Astrocyte (in vitro differentiated cells and primary cell): ENCODE measurements at regions not wholly inside any gene's neighbourhood (a gene's known extent, or its start where the extent isn't known, plus 50 kb on each side); places are given as distances from the start of the nearest gene placed in this dataset.

Experiments used
- EZH2 ChIP-seq: IDR thresholded peaks from 2 replicates; pipeline ENCODE4 v1.6.1; 2012; ENCODE audit warnings: mild to moderate bottlenecking, low read length, inconsistent platforms; ENCODE audit not compliant: insufficient read depth
- TF ChIP-seq, protein P1 (sequence below): IDR thresholded peaks from 2 replicates; pipeline ENCODE4 v1.5.1; 2011; ENCODE audit warnings: low read depth, mild to moderate bottlenecking, inconsistent platforms, low read length, moderate library complexity; ENCODE audit not compliant: insufficient read depth

DNA sequence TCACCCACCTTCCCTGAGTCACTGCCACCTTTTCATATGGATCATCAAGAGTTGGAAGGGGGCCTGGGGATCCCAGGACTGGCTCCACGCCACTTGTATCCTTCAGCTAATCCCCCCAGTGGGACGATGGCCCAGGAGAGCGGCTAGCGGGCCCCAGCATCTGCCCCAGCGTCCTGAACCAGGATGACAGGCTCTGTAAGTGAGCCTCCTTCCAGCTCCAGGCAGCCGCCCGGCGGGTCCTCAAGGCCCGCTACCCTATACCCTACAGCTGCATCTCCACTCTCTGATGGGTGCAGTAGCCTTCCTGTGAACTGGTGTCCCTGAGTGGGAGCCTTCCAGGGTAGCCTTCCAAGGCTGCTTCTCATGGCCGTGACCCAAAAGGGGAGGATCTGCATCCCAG, 183.1 kb downstream of the ATG4C start:
- TF ChIP-seq, protein P1, sequence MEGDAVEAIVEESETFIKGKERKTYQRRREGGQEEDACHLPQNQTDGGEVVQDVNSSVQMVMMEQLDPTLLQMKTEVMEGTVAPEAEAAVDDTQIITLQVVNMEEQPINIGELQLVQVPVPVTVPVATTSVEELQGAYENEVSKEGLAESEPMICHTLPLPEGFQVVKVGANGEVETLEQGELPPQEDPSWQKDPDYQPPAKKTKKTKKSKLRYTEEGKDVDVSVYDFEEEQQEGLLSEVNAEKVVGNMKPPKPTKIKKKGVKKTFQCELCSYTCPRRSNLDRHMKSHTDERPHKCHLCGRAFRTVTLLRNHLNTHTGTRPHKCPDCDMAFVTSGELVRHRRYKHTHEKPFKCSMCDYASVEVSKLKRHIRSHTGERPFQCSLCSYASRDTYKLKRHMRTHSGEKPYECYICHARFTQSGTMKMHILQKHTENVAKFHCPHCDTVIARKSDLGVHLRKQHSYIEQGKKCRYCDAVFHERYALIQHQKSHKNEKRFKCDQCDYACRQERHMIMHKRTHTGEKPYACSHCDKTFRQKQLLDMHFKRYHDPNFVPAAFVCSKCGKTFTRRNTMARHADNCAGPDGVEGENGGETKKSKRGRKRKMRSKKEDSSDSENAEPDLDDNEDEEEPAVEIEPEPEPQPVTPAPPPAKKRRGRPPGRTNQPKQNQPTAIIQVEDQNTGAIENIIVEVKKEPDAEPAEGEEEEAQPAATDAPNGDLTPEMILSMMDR, result no peak
- no peak for TF ChIP-seq EZH2
